OCI-LY3 (cell line): ENCODE measurements at regions not wholly inside any gene's neighbourhood (a gene's known extent, or its start where the extent isn't known, plus 50 kb on each side); places are given as distances from the start of the nearest gene placed in this dataset.
"Not testable (repeated sequence)": the region's sequence is repeated elsewhere in the genome, so short reads cannot be mapped to it uniquely, and the experiment has no call there.

Experiments used
- H2AFZ ChIP-seq: fragments of 200-600, 300-600 bp; shearing (Covaris generic); 2 replicates; pipeline ENCODE4 v1.6.0; 2014; ENCODE audit warnings: antibody characterized with exemption, low read depth, low read length
- H3K27ac ChIP-seq: fragments of 200-600, 300-600 bp; sonication (generic); 2 replicates; pipeline ENCODE4 v1.5.1; 2014; ENCODE audit warnings: mild to moderate bottlenecking, low read length, moderate library complexity, mixed read lengths
- H3K27me3 ChIP-seq: fragments of 200-600, 300-600 bp; sonication (generic); 2 replicates; pipeline ENCODE4 v1.6.1; 2014; ENCODE audit warnings: low read depth, low read length, mixed read lengths
- H3K36me3 ChIP-seq: fragments of 200-600, 300-600 bp; sonication (generic); replicated peaks from 2 replicates; pipeline ENCODE3; 2014; ENCODE audit warnings: low read depth, low read length, mixed read lengths
- H3K4me1 ChIP-seq: fragments of 300-600, 200-600 bp; sonication (generic); 2 replicates; pipeline ENCODE4 v1.6.1; 2014; ENCODE audit warnings: low read length, mixed read lengths
- H3K4me2 ChIP-seq: fragments of 200-600, 300-600 bp; sonication (generic); 2 replicates; pipeline ENCODE4 v1.6.1; 2014; ENCODE audit warnings: low read length, mixed read lengths
- H3K4me3 ChIP-seq: fragments of 300-600, 200-600 bp; sonication (generic); 2 replicates; pipeline ENCODE4 v1.5.1; 2014; ENCODE audit warnings: antibody characterized with exemption, mild to moderate bottlenecking, low read length, moderate library complexity
- H3K79me2 ChIP-seq: fragments of 300-600, 200-600 bp; shearing (Covaris generic); 2 replicates; pipeline ENCODE4 v1.6.1; 2014; ENCODE audit warnings: mild to moderate bottlenecking, low read length, mixed read lengths
- H3K9ac ChIP-seq: fragments of 300-600, 200-600 bp; shearing (Covaris generic); 2 replicates; pipeline ENCODE4 v1.6.0; 2014; ENCODE audit warnings: mild to moderate bottlenecking, low read length, moderate library complexity
- H3K9me3 ChIP-seq: fragments of 200-600, 300-600 bp; shearing (Covaris generic); 2 replicates; pipeline ENCODE4 v1.6.1; 2014; ENCODE audit warnings: low read length, mixed read lengths; ENCODE audit not compliant: insufficient read depth
- H4K20me1 ChIP-seq: fragments of 200-600, 300-600 bp; sonication (generic); 2 replicates; pipeline ENCODE4 v1.6.1; 2016; ENCODE audit warnings: low read length, mixed read lengths; ENCODE audit not compliant: insufficient read depth
- EZH2phosphoT487 ChIP-seq: fragments of 200-600 bp; shearing (Covaris generic); IDR thresholded peaks from 2 replicates; pipeline ENCODE4 v1.6.1; 2018; ENCODE audit warnings: antibody characterized with exemption, mixed run types, low read depth
- TF ChIP-seq, protein P1 (sequence below): fragments of 200-600, 300-600 bp; sonication (generic); IDR thresholded peaks from 2 replicates; pipeline ENCODE4 v1.5.1; 2014; ENCODE audit warnings: antibody characterized with exemption, low read length, low read depth

DNA sequence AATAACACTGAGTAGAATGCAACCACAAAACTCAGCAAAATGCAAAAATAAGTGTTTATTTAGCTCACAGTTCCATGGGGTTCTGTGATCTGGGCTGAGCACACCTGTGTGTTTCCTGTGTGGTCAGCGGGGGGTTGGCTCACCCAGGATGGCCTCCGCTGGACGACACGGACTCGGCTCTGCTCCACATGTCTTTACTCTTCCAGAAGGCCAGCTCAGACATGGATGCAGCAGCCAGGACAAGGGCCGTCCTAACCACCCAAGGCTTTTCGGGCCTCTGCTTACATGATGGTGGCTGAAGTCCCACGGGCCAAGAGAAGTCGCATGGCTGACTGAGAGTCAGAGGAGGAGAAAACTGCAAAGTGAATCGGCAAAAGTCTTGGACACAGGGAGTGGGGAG is 153.5 kb upstream of the IRS2 start:
- Histone ChIP-seq H3K4me3 (no peak overlapping the region), H3K27me3 (no peaks in the 10 kb centered on the region), H3K4me1 (no peaks in the 10 kb centered on the region), H3K4me2 (no peak overlapping the region), H3K36me3 (no peaks in the 10 kb centered on the region), H3K9me3 (no peaks in the 10 kb centered on the region), H3K9ac (no peak overlapping the region), H2AFZ (no peak overlapping the region), H4K20me1 (no peaks in the 10 kb centered on the region), H3K79me2 (no peaks in the 10 kb centered on the region), H3K27ac (no peak overlapping the region)
- TF ChIP-seq EZH2phosphoT487, result no peak
- TF ChIP-seq, protein P1, sequence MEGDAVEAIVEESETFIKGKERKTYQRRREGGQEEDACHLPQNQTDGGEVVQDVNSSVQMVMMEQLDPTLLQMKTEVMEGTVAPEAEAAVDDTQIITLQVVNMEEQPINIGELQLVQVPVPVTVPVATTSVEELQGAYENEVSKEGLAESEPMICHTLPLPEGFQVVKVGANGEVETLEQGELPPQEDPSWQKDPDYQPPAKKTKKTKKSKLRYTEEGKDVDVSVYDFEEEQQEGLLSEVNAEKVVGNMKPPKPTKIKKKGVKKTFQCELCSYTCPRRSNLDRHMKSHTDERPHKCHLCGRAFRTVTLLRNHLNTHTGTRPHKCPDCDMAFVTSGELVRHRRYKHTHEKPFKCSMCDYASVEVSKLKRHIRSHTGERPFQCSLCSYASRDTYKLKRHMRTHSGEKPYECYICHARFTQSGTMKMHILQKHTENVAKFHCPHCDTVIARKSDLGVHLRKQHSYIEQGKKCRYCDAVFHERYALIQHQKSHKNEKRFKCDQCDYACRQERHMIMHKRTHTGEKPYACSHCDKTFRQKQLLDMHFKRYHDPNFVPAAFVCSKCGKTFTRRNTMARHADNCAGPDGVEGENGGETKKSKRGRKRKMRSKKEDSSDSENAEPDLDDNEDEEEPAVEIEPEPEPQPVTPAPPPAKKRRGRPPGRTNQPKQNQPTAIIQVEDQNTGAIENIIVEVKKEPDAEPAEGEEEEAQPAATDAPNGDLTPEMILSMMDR, result no peak

DNA sequence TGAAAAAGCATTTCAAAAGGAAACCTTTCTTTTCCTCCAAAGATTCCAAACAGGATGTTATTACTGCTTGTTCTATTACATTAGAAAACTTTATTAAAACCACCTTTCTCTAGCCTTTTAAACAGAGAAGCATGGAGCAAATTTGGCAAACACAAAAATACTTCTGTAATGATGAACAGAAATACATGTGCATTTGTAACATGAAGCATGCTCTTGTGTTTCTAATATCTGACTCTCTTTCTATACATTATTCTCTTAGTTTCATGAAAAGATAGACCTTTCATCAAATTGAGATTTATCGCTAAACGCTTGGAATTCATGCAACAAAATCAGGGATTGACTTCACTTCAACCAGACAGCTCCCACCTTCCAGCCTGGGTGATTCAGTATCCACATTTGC is 152.8 kb upstream of the IRS2 start:
- H2AFZ ChIP-seq, result no peak overlapping the region
- H3K9me3 ChIP-seq, result no peaks in the 10 kb centered on the region

GRCh38 chr13:109938255-109938936 is 152.0 kb upstream of the IRS2 start:
- no peaks in the 10 kb centered on the region for H3K4me1 ChIP-seq
- H3K9ac ChIP-seq, result no peak overlapping the region
- no peaks in the 10 kb centered on the region for H3K36me3 ChIP-seq
- no peak overlapping the region for H3K4me2 ChIP-seq
- no peak overlapping the region for H3K4me3 ChIP-seq
- no peak overlapping the region for H3K27ac ChIP-seq
- H3K9me3 ChIP-seq, result no peaks in the 10 kb centered on the region
- H3K79me2 ChIP-seq, result no peaks in the 10 kb centered on the region
- TF ChIP-seq, protein P1, result no peak
- TF ChIP-seq EZH2phosphoT487, result no peak
- H4K20me1 ChIP-seq, result no peaks in the 10 kb centered on the region
- H2AFZ ChIP-seq, result no peak overlapping the region
- no peaks in the 10 kb centered on the region for H3K27me3 ChIP-seq

More for the DNA sequence above, 152.8 kb upstream of the IRS2 start:
- H3K79me2 ChIP-seq, result no peaks in the 10 kb centered on the region
- H3K27me3 ChIP-seq, result no peaks in the 10 kb centered on the region
- H4K20me1 ChIP-seq, result no peaks in the 10 kb centered on the region
- no peak overlapping the region for H3K4me3 ChIP-seq
- no peak overlapping the region for H3K9ac ChIP-seq
- TF ChIP-seq, protein P1, result no peak
- TF ChIP-seq EZH2phosphoT487, result no peak
- H3K4me1 ChIP-seq, result no peaks in the 10 kb centered on the region
- H3K4me2 ChIP-seq, result no peak overlapping the region
- no peak overlapping the region for H3K27ac ChIP-seq
- H3K36me3 ChIP-seq, result no peaks in the 10 kb centered on the region

GRCh38 chr13:109934520-109934919 is 148.1 kb upstream of the IRS2 start:
- H3K9ac ChIP-seq, H3K27me3 ChIP-seq, H3K79me2 ChIP-seq, H3K4me3 ChIP-seq, H3K27ac ChIP-seq, H3K36me3 ChIP-seq, H3K9me3 ChIP-seq, H4K20me1 ChIP-seq, H2AFZ ChIP-seq, H3K4me2 ChIP-seq, H3K4me1 ChIP-seq: not testable (repeated sequence)

GRCh38 chr13:109933476-109933875 is 147.1 kb upstream of the IRS2 start:
- Histone ChIP-seq H3K36me3 (no peaks in the 10 kb centered on the region), H3K27ac (no peak overlapping the region), H3K4me2 (no peak overlapping the region), H3K27me3 (no peaks in the 10 kb centered on the region), H3K9ac (no peak overlapping the region), H4K20me1 (no peaks in the 10 kb centered on the region), H3K9me3 (no peaks in the 10 kb centered on the region), H3K4me1 (no peaks in the 10 kb centered on the region), H3K79me2 (no peaks in the 10 kb centered on the region), H3K4me3 (no peak overlapping the region), H2AFZ (no peak overlapping the region)
- TF ChIP-seq EZH2phosphoT487, result no peak
- TF ChIP-seq, protein P1, result no peak
